ENCODE measurements at regions not wholly inside any gene's neighbourhood (a gene's known extent, or its start where the extent isn't known, plus 50 kb on each side); places are given as distances from the start of the nearest gene placed in this dataset.

DNA sequence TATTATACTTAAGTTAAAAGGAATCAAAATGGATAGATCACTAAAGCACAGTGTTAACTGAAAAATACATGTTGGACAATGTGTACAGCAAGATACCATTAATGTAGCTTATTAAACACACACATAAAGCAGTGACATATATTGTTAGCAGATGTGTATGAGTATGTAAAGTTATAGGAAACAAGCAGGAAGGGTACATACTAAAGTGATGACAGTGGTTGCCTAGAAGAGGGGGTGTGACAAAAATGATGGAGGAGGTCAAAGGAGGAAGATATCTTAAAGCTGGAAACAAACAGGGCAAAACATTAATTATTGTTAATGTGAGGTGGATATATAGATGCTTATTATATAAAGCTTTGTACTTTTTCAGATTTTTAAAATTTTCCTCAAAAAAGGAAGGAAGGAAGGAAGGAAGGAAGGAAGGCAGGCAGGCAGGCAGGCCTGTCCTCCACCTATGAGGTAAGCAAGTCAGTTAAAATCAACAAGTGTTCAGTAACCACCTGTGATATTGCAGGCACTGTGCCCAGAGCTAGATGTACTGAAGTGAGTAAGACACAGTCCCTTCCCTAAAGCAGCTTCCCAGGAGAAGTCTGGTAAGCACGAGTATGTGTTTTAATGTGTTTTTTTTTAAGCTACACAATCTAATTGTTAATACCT, 252.9 kb upstream of the NR5A2 start:
- no peak for DNase-seq

DNA sequence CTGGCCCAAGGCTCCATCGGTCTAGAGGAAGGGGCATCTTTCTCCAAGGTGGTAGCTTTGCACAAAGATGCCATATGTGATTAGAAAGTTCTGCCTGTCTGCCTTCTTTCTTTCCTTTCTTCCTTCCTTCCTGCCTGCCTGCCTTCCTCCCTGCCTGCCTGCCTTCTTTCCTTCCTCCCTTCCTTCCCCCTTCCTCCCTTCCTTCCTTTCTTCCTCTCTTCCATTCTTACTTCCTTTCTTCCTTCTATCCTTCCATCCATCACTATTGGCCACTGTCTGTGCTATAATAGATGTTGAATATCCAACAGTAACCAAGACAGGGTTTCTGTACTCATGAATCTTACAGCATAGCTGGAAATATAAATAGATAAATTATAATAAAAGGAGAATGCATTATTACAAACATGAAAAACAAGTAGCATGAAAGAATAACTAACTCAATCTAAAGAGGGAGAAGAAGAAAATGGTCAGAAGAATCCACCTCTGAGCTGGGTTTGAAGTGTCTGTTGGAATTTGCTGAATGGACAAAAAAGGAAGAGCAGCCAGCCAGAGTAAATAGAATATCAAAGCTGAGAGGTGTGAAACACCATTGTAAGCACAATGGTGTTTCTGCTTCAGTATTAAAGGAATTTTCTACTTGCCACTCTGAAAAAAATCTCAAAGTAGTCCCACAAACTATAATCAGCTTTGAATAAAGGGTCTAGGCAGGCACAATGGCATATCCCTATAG, 250.6 kb upstream of the NR5A2 start:
- DNase-seq, result no peak

DNA sequence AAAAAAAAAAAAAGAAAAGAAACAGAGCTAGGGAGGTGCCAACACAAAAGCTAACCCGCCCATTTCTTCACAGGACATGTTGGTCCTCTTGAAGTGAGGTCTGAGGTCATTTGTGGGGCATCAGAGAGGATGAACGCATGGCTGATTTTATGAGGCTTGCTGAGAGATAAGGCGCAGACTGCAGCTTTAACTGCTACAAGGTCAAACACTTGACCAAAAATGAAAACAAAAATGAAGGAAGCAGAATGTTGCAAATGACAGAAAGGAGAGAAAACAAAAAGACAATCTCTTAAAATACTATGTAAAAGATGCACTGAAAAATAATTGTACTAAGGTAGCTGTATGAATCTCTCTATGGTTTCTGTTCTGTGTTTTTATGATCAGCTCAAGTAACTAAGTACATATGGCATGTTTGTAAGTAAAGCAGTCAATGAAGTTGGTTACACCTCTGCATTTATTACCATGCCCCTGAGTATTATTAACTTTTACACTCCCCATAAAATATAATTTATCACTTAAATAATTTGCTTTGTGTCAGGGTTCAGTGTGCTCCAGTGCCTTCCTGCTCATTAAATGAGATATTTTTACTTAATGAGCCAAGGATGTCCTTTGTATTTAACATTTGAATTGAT, 249.1 kb upstream of the NR5A2 start:
- DNase-seq, result no peak

DNA sequence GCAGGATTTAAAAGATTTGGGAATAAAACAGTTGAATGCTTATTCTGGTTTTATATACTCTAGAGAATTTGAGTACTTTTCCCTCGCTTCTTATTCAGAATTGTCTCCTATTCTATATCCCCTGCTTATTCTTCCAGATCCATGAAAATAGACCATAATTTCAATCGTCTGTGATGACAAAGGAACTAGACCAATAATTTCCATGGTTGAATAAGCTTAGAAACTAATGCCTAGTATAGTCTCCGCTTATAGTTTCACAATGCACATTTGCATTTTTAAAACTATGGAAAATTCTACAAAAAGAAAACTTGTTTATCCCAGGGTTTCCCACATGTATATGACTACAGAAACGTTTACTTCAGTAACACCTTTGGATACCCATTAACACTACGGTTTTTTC, 247.4 kb upstream of the NR5A2 start:
- no peak for DNase-seq

DNA sequence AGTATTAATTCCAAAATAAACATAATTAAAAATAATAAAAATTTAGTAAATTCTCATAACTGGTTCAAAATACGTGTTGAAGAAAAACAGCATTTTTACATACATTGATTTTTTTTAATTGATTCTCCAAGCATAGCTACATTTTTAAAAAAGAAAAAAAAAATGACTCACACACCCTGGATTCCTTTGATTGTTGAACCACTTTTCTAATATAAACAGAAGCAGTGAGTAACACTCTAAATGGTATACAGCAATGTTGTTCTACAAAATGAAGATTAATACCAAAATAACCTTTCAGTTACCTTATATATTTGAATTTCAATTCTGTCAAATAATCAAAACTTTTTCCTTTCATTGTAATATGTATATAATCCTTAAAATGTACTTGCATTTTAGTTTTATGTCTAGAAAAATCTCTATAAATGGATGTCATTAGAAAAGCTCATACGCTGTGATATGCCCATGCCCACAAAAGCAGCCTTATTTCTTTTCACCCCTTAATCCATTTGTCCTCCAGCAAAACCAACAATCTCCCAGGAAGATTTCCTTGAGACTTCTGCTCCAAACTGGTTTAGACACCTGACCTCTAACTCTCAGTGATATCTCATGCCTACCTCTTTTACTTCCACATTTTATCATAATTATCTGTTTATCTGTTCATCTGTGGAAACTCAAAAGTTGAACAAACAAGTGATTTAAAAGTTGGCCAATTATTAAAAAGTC, 246.4 kb upstream of the NR5A2 start:
- DNase-seq, result no peak

DNA sequence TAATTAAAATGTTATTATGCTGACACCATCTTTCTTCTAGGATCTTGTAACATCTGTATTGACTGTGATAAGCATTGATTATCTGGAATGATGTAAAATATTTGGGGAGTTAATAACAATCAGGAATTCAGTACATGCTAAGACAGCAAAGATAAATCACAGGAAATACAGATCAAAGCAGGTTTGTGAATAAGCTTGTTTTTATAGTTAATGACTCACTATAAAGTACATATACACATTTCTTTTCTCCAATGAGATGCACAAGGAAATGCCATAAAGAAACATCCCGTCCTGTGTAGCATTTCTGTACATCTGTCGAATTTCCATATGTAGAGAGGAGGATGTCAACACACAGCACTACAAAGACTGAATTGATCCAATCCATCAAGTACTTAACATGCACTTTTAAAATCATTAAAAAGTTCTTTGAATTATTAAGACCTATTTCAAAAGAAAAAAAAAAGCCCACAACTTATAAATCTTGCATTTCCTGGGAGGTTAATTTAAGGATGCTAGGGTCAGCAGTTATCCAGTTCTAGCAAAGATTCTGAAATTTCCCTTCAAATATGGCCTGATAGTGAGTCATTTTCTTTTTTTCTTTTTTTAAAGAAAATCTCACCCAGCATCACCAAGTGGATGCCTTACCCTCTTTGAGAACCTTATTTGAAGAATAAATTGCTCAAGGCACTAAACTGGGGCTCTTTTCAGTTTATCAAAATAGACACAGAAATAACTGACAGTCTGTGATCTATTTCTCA, 243.2 kb upstream of the NR5A2 start:
- DNase-seq, result no peak

DNA sequence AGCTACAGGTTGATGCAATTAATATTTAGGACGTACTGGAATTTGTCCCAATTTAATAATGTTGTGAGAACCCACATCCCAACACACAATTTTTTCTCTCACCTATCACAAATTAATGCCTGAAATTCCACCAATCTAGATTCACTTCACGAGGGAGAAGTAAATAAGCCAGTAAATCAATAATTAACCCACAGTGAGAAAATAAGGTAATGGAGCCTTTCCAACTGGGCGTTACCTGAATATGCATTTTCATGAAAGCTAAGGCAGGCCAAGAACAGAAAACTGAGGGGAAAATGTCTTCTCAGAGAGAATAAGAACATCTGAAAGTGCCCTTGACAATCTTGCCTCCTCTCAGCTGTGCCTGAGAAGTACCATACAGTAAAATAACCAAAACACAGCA, 240.8 kb upstream of the NR5A2 start:
- DNase-seq, result no peak

DNA sequence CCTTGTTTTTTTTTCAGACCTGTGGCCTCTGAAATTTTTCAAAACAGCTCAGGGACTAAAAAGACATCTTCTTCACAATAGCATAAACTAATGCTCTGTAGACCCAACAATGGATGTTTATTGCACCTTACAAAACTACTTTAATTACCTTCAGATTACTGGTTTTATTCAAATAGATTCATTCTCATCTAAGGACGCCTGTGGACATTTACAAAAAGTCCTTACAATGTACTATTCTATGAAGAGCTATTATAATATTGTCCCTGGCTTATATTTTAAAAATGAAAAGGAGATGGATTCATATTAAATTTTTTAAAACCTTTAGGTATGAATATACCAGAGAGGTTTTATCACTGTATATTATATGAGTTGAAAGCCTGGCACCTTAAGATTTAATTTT, 238.4 kb upstream of the NR5A2 start:
- no peak for DNase-seq

DNA sequence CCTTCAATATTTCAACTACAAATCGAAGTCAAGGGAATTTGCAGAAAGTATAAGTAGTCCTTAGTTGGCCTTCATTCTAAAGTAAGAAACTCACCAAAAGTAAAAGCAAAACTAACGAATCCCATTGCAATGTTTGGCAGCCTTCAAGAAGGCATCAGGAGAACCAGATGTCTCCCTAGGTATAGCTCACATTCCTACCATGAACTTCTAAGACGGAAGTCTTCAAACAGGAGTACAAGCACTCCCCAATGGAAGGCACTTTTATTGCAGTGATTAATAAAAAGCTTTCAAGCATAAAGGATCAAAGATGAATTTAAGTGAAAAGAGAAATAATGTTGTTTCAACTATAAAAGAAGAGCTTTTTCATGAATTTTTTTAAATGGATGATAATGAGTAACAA, 236.0 kb upstream of the NR5A2 start:
- no peak for DNase-seq

DNA sequence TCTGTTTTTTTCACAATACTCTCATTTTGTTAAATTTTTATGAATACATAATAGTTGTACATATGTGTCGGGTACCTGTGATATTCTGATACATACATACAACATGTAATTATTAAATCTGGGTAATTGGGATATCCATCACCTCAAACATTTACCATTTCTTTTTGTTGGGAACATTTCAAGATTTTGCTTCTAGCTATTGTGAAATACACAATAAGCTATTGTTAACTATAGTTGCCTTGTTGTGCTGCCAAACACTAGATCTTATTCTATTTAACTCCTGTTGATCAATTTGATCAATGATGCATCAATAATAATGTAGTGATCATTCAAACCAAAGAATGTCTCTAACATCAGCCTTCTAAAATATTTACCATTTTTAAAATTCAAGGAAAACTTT, 234.6 kb upstream of the NR5A2 start:
- DNase-seq, result no peak

DNA sequence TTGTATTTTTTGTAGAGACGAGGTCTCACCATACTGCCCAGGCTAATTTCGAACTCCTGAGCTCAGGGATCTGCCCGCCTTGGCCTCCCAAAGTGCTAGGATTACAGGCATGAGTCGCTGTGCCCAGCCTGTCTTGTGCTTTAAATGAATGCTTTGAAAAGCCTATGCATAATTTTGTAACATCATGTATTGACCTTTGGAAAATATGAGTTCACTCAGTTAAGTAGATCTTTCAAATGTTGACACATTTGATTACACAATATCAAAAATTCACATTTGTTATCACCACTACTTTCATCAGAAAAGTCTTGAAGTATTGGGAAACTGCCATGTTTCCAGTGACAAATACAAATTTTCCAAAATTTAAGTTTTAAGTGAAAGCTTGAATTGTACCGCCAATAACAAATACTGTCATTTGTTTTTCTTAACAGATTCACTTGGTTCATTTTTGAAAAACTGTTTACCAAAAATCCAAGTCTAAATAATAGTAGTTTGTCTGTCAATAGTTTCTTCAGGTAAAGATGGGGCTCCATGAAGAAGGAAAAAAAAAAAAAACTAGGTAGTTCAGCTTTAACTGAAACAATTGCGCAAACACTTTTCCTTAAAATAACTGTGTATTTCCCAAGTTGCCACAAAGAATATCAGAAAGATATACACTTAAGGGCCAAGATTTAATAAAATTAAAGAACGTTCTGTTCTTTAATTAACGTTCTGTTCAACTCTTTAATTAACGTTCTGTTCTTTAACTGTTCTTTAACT, 233.2 kb upstream of the NR5A2 start:
- no peak for DNase-seq

DNA sequence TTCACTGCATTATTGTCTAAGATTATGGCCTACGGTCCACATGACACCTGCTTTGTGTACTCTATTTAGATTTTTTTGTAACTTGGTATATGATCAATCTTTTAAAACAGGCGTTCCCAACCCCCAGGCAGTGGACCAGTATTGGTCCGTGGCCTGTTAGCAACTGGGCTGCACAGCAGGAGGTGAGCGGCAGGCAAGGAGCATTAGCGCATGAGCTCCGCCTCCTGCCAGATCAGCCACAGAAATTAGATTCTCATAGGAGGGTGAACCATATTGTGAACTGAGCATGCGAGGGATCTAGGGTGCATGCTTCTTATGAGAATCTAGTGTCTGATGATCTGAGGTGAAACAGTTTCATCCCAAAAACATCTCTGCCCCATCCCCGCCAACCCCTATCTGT, 228.4 kb upstream of the NR5A2 start:
- no peak for DNase-seq

DNA sequence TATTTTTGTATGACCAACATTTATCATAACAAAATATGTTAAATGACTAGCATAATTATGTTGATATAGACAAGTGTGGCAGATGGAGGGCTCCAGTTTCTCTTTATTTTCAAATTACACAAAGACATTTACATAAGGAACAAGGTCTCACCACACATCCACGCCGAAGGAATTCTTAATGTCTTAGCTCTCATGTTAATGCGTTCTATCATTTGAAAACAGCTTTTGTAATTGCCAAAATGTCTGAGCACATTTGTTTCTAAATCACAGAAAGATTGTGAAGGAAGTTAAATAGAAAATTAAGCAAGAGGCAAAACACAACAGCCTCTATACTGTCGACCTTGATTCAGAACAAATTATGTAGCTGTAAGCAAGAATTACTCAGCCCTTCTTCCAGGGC, 223.0 kb upstream of the NR5A2 start:
- DNase-seq, result no peak

DNA sequence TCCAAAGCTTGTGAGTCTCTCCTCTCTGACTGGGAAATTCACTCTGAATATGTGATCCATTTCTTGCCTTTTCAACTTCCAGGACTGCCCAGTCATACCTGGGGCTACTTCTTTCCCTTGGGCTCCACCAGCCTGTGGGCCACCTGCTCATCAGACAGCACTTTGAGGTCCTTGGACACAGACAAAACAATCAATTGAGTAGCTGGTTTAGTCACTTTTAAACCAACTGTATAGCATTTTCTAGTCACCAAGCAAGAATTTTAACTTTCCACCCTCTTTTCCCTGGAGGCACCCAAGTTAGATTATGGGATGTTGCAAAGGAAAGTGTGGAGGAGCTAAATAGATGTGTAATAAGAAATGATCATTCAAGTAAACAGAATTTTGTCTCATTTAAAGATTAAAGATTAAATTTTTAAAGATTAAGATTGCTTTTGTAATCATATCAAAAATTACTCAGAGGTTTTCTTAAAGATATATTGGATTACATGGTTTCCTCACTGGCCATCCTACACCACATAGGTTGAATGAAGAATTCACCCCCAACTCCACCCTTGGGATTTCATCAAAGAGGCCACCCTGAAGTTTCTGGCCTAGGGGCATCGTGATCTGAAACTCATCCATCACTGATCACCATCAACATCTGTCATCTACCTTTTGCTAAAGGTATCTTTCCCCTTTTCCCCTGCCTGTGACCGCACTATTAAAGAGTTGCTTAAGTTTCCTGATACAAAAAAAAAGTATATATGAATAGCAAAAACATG, 219.2 kb upstream of the NR5A2 start:
- DNase-seq, result no peak

DNA sequence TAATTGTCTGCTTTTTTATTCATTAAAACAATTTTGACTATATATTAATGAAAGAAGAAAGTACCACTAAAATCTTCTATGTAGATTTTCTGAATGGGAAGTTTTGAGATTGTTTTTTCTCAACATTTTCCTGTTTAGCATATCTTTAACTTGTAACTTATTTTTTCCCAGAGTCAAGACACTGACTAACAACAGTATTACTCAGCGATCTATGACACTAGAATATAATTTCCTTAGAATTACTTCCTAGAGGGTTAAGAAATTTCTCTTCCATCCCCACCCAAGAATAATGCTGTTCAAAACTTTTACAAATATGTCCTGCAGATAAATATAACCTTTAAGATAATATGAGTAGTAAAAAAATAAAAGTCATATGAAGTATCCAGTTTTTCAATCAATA, 218.2 kb upstream of the NR5A2 start:
- no peak for DNase-seq

DNA sequence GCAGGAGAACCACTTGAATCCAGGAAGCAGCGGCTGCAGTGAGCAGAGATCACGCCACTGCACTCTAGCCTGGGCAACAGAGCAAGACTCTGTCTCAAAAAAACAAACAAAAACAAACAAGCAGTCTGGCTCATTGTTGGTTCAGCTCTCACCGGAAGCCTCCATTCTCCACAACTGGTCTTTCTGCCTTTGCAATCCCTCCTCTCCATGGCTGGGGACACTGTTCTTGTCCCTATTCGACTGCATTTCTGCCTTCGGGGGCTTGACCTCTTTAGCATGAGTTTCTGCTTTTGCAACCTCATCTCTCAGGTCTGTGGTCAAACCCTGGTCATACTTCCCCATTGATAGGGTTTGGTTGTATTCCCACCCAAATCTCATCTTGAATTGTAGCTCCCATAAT, 216.3 kb upstream of the NR5A2 start:
- DNase-seq, result no peak

DNA sequence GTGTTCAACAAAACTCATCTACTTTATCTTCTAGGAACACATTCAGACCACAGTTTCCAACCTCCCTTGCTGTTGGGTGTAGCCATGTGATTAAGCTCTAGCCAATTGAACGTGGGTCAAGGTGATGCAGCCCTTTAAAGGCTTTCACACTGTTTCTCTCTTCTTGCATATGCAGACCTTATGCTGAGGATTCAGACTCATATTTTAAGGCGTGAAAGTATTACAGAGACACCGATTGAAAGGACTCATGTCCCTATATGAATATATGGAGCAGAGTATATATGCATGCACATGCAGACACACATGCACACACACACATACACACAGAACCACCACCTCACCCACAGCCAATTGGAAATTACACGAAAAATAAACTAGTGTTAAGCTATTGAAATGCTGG, 214.3 kb upstream of the NR5A2 start:
- DNase-seq, result no peak

DNA sequence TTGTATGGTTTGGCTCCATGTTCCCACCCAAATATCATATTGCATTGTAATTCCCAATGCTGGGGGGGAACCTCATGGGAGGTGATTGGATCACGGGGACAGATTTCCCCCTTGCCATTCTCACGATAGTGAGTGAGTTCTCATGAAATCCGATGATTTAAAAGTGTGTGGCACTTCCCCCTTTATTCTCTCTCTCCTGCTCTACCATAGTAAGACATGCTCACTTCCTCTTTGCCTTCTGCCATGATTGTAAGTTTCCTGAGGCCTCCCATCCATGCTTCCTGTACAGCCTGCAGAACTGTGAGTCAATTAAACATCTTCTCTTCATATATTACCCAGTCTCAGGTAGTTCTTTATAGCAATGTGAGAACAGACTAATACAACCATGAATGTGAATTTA, 211.6 kb upstream of the NR5A2 start:
- no peak for DNase-seq

DNA sequence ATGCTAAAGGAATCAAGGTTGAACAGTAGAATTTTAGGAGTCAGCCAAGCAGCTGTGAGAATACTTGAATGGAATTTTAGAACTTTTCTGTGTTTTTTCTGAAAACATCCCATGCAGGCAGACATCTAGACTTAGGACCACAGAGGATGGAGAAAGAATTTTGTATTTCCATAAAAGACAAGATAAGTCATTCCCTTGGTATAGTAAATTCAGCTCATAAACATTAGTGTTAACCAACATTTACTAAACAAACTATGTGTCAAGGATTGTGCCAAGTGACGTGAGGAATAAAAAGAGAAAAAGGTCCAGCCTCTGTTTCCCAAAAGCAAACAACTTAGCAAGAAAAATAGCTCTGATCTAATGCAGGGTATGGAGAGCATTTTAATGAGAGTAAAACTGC, 210.2 kb upstream of the NR5A2 start:
- no peak for DNase-seq

Data from nucleus accumbens (tissue), 56 donors.